PC-3 (cell line): ENCODE measurements at regions not wholly inside any gene's neighbourhood (a gene's known extent, or its start where the extent isn't known, plus 50 kb on each side); places are given as distances from the start of the nearest gene placed in this dataset.

ENCODE experiments used
- EZH2 ChIP-seq: fragments of 300-600 bp; sonication (generic); IDR thresholded peaks from one replicate; pipeline ENCODE4 v1.6.1; 2017; ENCODE audit warnings: antibody characterized with exemption, mild to moderate bottlenecking, low read length; ENCODE audit not compliant: unreplicated experiment
- TF ChIP-seq, protein P1 (sequence below): fragments of 300-600 bp; sonication (generic); conservative IDR thresholded peaks from 2 replicates; pipeline ENCODE4 v1.5.1; 2017; ENCODE audit warnings: antibody characterized with exemption, low read depth, mild to moderate bottlenecking, low read length

DNA sequence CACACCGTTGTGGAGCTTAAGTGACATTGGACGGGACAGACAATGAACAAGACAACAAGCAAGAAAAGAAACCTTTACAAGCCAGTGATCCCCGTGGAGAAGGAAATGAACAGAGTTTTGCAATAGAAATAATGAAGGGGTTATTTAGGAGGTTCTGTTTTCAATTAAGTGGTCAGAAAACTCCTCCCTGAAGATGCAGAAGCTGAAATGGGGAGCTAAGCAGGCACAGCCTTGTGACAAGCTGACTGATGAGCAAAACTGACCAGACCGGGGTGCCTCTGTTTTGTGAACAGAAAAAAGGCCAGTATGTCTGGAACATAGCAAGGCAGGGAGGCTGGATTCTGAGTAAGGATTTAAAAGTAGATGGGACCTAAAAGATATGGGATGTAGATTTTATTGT lies 299.8 kb upstream of the POM121L12 start:
- TF ChIP-seq, protein P1, sequence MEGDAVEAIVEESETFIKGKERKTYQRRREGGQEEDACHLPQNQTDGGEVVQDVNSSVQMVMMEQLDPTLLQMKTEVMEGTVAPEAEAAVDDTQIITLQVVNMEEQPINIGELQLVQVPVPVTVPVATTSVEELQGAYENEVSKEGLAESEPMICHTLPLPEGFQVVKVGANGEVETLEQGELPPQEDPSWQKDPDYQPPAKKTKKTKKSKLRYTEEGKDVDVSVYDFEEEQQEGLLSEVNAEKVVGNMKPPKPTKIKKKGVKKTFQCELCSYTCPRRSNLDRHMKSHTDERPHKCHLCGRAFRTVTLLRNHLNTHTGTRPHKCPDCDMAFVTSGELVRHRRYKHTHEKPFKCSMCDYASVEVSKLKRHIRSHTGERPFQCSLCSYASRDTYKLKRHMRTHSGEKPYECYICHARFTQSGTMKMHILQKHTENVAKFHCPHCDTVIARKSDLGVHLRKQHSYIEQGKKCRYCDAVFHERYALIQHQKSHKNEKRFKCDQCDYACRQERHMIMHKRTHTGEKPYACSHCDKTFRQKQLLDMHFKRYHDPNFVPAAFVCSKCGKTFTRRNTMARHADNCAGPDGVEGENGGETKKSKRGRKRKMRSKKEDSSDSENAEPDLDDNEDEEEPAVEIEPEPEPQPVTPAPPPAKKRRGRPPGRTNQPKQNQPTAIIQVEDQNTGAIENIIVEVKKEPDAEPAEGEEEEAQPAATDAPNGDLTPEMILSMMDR, result no peak
- no peak for TF ChIP-seq EZH2
